ENCODE measurements at regions not wholly inside any gene's neighbourhood (a gene's known extent, or its start where the extent isn't known, plus 50 kb on each side); places are given as distances from the start of the nearest gene placed in this dataset.

- H3K27ac ChIP-seq, result peak overlapping the region; percentile 13 to 90 (median 86); a peak in 21 of 22 replicates
- peak overlapping the region; percentile 72 to 93 (median 88) for H3K4me2 ChIP-seq
- H3K4me1 ChIP-seq, result peaks cover 44 to 86% (median 63%) of the 10 kb centered on the region in 10 experiments
- H4K20me1 ChIP-seq, result no peaks in the 10 kb centered on the region
- H3K27me3 ChIP-seq, result no peaks in the 10 kb centered on the region
- H3K36me3 ChIP-seq, result no peaks in the 10 kb centered on the region
- no peak for TF ChIP-seq Cebpa-rat (IDR thresholded peaks at IDR 0.05)
- peaks cover 3 to 16% (median 9%) of the 10 kb centered on the region in 11 experiments for H3K9me3 ChIP-seq (replicated peaks in 1 of 11)
- H3K9ac ChIP-seq, result peak overlapping the region in 6 of 11 experiments; percentile 70 to 77 (median 76); a peak in 12 of 22 replicates
- 0 out of 20 replicates have a peak overlapping the region, but pooled peaks of 1 of the 10 experiments have one; percentile 24 for H3K4me3 ChIP-seq
Observed at GRCh38 chr3:43178891-43179366, 73.0 kb upstream of the POMGNT2 start.

GRCh38 chr3:43177085-43177484 is 71.2 kb upstream of the POMGNT2 start:
- H3K4me1 ChIP-seq, result peaks cover 44 to 68% (median 57%) of the 10 kb centered on the region in 10 experiments
- peaks cover 6 to 26% (median 13%) of the 10 kb centered on the region in 11 experiments for H3K9me3 ChIP-seq (replicated peaks in 1 of 11)
- peak overlapping the region; percentile 22 to 93 (median 71) for H3K4me2 ChIP-seq
- peak overlapping the region in 9 of 11 experiments; percentile 27 to 90 (median 59); a peak in 17 of 22 replicates for H3K27ac ChIP-seq
- H3K9ac ChIP-seq, result peak overlapping the region in 2 of 11 experiments; percentile 26 to 27; a peak in 3 of 22 replicates
- no peak overlapping the region for H3K4me3 ChIP-seq
- no peak for TF ChIP-seq Cebpa-rat (IDR thresholded peaks at IDR 0.05)
- no peaks in the 10 kb centered on the region for H4K20me1 ChIP-seq
- H3K27me3 ChIP-seq, result no peaks in the 10 kb centered on the region
- H3K36me3 ChIP-seq, result no peaks in the 10 kb centered on the region

- Histone ChIP-seq H3K27ac (peak overlapping the region in 9 of 11 experiments; percentile 27 to 90 (median 59); a peak in 17 of 22 replicates), H3K4me2 (peak overlapping the region; percentile 22 to 93 (median 71)), H3K9ac (peak overlapping the region in 2 of 11 experiments; percentile 26 to 27; a peak in 3 of 22 replicates), H3K27me3 (no peaks in the 10 kb centered on the region), H4K20me1 (no peaks in the 10 kb centered on the region), H3K4me3 (no peak overlapping the region), H3K4me1 (peaks cover 43 to 64% (median 53%) of the 10 kb centered on the region in 10 experiments), H3K36me3 (no peaks in the 10 kb centered on the region), H3K9me3 (replicated peaks in 1 of 11) (peaks cover 6 to 26% (median 13%) of the 10 kb centered on the region in 11 experiments)
- TF ChIP-seq Cebpa-rat (IDR thresholded peaks at IDR 0.05), result no peak
Observed at GRCh38 chr3:43176666-43177065, 70.8 kb upstream of the POMGNT2 start.

GRCh38 chr3:43175541-43175940 is 69.7 kb upstream of the POMGNT2 start:
- H3K4me3 ChIP-seq, result no peak overlapping the region
- H4K20me1 ChIP-seq, result no peaks in the 10 kb centered on the region
- no peak overlapping the region for H3K4me2 ChIP-seq
- peaks cover 31 to 52% (median 41%) of the 10 kb centered on the region in 10 experiments for H3K4me1 ChIP-seq
- H3K27ac ChIP-seq, result peak overlapping the region in 1 of 11 experiments; percentile 88; a peak in 2 of 22 replicates
- no peak for TF ChIP-seq Cebpa-rat (IDR thresholded peaks at IDR 0.05)
- H3K27me3 ChIP-seq, result no peaks in the 10 kb centered on the region
- no peak overlapping the region for H3K9ac ChIP-seq
- H3K36me3 ChIP-seq, result no peaks in the 10 kb centered on the region
- H3K9me3 ChIP-seq (replicated peaks in 1 of 11), result peaks cover 6 to 26% (median 13%) of the 10 kb centered on the region in 11 experiments

GRCh38 chr3:43173949-43174348 is 68.1 kb upstream of the POMGNT2 start:
- Histone ChIP-seq H3K4me1 (peaks cover 15 to 36% (median 25%) of the 10 kb centered on the region in 10 experiments), H3K27ac (no peak overlapping the region), H3K4me3 (no peak overlapping the region), H3K4me2 (no peak overlapping the region), H4K20me1 (no peaks in the 10 kb centered on the region), H3K9ac (no peak overlapping the region), H3K9me3 (replicated peaks in 1 of 11) (peaks cover 6 to 23% (median 13%) of the 10 kb centered on the region in 11 experiments), H3K36me3 (no peaks in the 10 kb centered on the region), H3K27me3 (no peaks in the 10 kb centered on the region)
- no peak for TF ChIP-seq Cebpa-rat (IDR thresholded peaks at IDR 0.05)

- Histone ChIP-seq H3K27ac (no peak overlapping the region), H3K9me3 (replicated peaks in 1 of 11) (peaks cover 9 to 25% (median 17%) of the 10 kb centered on the region in 11 experiments), H3K9ac (no peak overlapping the region), H3K4me2 (no peak overlapping the region), H4K20me1 (no peaks in the 10 kb centered on the region), H3K4me3 (no peak overlapping the region), H3K27me3 (no peaks in the 10 kb centered on the region), H3K4me1 (peaks cover 4 to 14% (median 6%) of the 10 kb centered on the region in 10 experiments), H3K36me3 (no peaks in the 10 kb centered on the region)
- TF ChIP-seq Cebpa-rat (IDR thresholded peaks at IDR 0.05), result no peak
Observed at GRCh38 chr3:43171748-43172147, 65.9 kb upstream of the POMGNT2 start.

GRCh38 chr3:43170553-43170952 is 64.7 kb upstream of the POMGNT2 start:
- TF ChIP-seq Cebpa-rat (IDR thresholded peaks at IDR 0.05), result no peak
- H3K4me3 ChIP-seq, result no peak overlapping the region
- H3K27me3 ChIP-seq, result no peaks in the 10 kb centered on the region
- no peaks in the 10 kb centered on the region for H4K20me1 ChIP-seq
- peaks cover 0 to 7% (median 0%) of the 10 kb centered on the region in 10 experiments; a peak in 3 of 20 replicates for H3K4me1 ChIP-seq
- H3K9ac ChIP-seq, result no peak overlapping the region
- no peaks in the 10 kb centered on the region for H3K36me3 ChIP-seq
- no peak overlapping the region for H3K27ac ChIP-seq
- H3K9me3 ChIP-seq (replicated peaks in 1 of 11), result peaks cover 21 to 37% (median 29%) of the 10 kb centered on the region in 11 experiments
- H3K4me2 ChIP-seq, result no peak overlapping the region

- Histone ChIP-seq H3K27ac (no peak overlapping the region), H3K4me2 (no peak overlapping the region), H3K36me3 (no peaks in the 10 kb centered on the region), H4K20me1 (no peaks in the 10 kb centered on the region), H3K4me1 (peaks cover 0 to 6% (median 0%) of the 10 kb centered on the region in 10 experiments; a peak in 3 of 20 replicates), H3K27me3 (no peaks in the 10 kb centered on the region), H3K4me3 (no peak overlapping the region), H3K9me3 (replicated peaks in 1 of 11) (peaks cover 26 to 41% (median 34%) of the 10 kb centered on the region in 11 experiments), H3K9ac (no peak overlapping the region)
- TF ChIP-seq Cebpa-rat (IDR thresholded peaks at IDR 0.05), result no peak
Observed at GRCh38 chr3:43169987-43170386, 64.1 kb upstream of the POMGNT2 start.

- peaks cover 0 to 13% (median 0%) of the 10 kb centered on the region in 10 experiments; a peak in 7 of 20 replicates for H3K4me1 ChIP-seq
- no peaks in the 10 kb centered on the region for H4K20me1 ChIP-seq
- no peaks in the 10 kb centered on the region for H3K36me3 ChIP-seq
- no peaks in the 10 kb centered on the region for H3K27me3 ChIP-seq
- no peak for TF ChIP-seq Cebpa-rat (IDR thresholded peaks at IDR 0.05)
- no peak overlapping the region for H3K4me3 ChIP-seq
- no peak overlapping the region for H3K27ac ChIP-seq
- H3K4me2 ChIP-seq, result no peak overlapping the region
- peaks cover 18 to 24% (median 21%) of the 10 kb centered on the region in 11 experiments for H3K9me3 ChIP-seq (replicated peaks in 1 of 11)
- no peak overlapping the region for H3K9ac ChIP-seq
Observed at GRCh38 chr3:43166406-43166805, 60.5 kb upstream of the POMGNT2 start.
